ENCODE measurements at regions not wholly inside any gene's neighbourhood (a gene's known extent, or its start where the extent isn't known, plus 50 kb on each side); places are given as distances from the start of the nearest gene placed in this dataset.

- Mint-ChIP-seq H3K4me1 (no peaks in the 10 kb centered on the region), H3K9me3 (no peaks in the 10 kb centered on the region), H3K27me3 (ENCODE audit: insufficient read depth, low read depth) (peaks cover 3% of the 10 kb centered on the region), H3K27ac (no peak overlapping the region), H3K36me3 (no peaks in the 10 kb centered on the region), H3K4me3 (no peak overlapping the region)
- Histone ChIP-seq H3K4me1 (no peaks in the 10 kb centered on the region), H3K9ac (no peak overlapping the region), H2AFZ (replicated peaks) (no peak overlapping the region), H3K27ac (no peak overlapping the region), H3K4me3 (no peak overlapping the region), H3K9me3 (ENCODE audit: low read depth) (no peaks in the 10 kb centered on the region), H3K4me2 (no peak overlapping the region), H3K36me3 (no peaks in the 10 kb centered on the region), H3K27me3 (no peaks in the 10 kb centered on the region), H3K79me2 (ENCODE audit: low read depth) (no peaks in the 10 kb centered on the region), H4K20me1 (ENCODE audit: low read depth) (no peaks in the 10 kb centered on the region), H3F3A (ENCODE audit: low read depth) (no peaks in the 10 kb centered on the region)
- no peak for TF ChIP-seq EZH2 (IDR thresholded peaks at IDR 0.05)
- no peak for TF ChIP-seq EZH2phosphoT487 (IDR thresholded peaks at IDR 0.05)
- no peak for TF ChIP-seq CTCF (IDR thresholded peaks at IDR 0.05)
- DNase-seq (ENCODE audit: low spot score): no peak
These were observed 861.8 kb downstream of the TRIB2 start for GRCh38 chr2:13578547-13578946.

GRCh38 chr2:13581471-13581870 is 864.7 kb downstream of the TRIB2 start:
- no peak overlapping the region for H3K4me3 Mint-ChIP-seq
- Histone ChIP-seq H2AFZ (replicated peaks) (no peak overlapping the region), H3K9ac (no peak overlapping the region), H3K4me2 (no peak overlapping the region), H4K20me1 (ENCODE audit: low read depth) (no peaks in the 10 kb centered on the region), H3K4me3 (no peak overlapping the region), H3K9me3 (ENCODE audit: low read depth) (no peaks in the 10 kb centered on the region), H3K36me3 (no peaks in the 10 kb centered on the region), H3K4me1 (no peaks in the 10 kb centered on the region), H3F3A (ENCODE audit: low read depth) (no peaks in the 10 kb centered on the region), H3K27me3 (no peaks in the 10 kb centered on the region), H3K27ac (no peak overlapping the region), H3K79me2 (ENCODE audit: low read depth) (no peaks in the 10 kb centered on the region)
- H3K27ac Mint-ChIP-seq: no peak overlapping the region
- peak; percentile 9 for TF ChIP-seq CTCF (IDR thresholded peaks at IDR 0.05)
- no peak for TF ChIP-seq EZH2phosphoT487 (IDR thresholded peaks at IDR 0.05)
- no peaks in the 10 kb centered on the region for H3K4me1 Mint-ChIP-seq
- H3K36me3 Mint-ChIP-seq: no peaks in the 10 kb centered on the region
- no peaks in the 10 kb centered on the region for H3K9me3 Mint-ChIP-seq
- H3K27me3 Mint-ChIP-seq (ENCODE audit: insufficient read depth, low read depth): peaks cover 3% of the 10 kb centered on the region
- DNase-seq (ENCODE audit: low spot score): peak; percentile 4

- no peak overlapping the region for H3K27ac ChIP-seq
- H3K4me3 Mint-ChIP-seq: no peak overlapping the region
- H3K27ac Mint-ChIP-seq: no peak overlapping the region
These were observed 866.9 kb downstream of the TRIB2 start for GRCh38 chr2:13583609-13584008.

More at GRCh38 chr2:13583609-13584008, 866.9 kb downstream of the TRIB2 start:
- Histone ChIP-seq H2AFZ (replicated peaks) (no peak overlapping the region), H3K4me3 (no peak overlapping the region), H4K20me1 (ENCODE audit: low read depth) (no peaks in the 10 kb centered on the region), H3F3A (ENCODE audit: low read depth) (no peaks in the 10 kb centered on the region), H3K4me1 (no peaks in the 10 kb centered on the region), H3K79me2 (ENCODE audit: low read depth) (no peaks in the 10 kb centered on the region), H3K27me3 (no peaks in the 10 kb centered on the region), H3K36me3 (no peaks in the 10 kb centered on the region), H3K9me3 (ENCODE audit: low read depth) (no peaks in the 10 kb centered on the region), H3K4me2 (no peak overlapping the region), H3K9ac (no peak overlapping the region)
- no peaks in the 10 kb centered on the region for H3K4me1 Mint-ChIP-seq
- no peak for TF ChIP-seq EZH2phosphoT487 (IDR thresholded peaks at IDR 0.05)
- no peak for TF ChIP-seq CTCF (IDR thresholded peaks at IDR 0.05)
- no peak for TF ChIP-seq EZH2 (IDR thresholded peaks at IDR 0.05)
- no peak for DNase-seq (ENCODE audit: low spot score)
- no peaks in the 10 kb centered on the region for H3K36me3 Mint-ChIP-seq
- no peaks in the 10 kb centered on the region for H3K9me3 Mint-ChIP-seq
- no peaks in the 10 kb centered on the region for H3K27me3 Mint-ChIP-seq (ENCODE audit: insufficient read depth, low read depth)
